Lower leg skin (tissue), 3 donors: ENCODE measurements at regions not wholly inside any gene's neighbourhood (a gene's known extent, or its start where the extent isn't known, plus 50 kb on each side); places are given as distances from the start of the nearest gene placed in this dataset.

Source experiments
- CTCF ChIP-seq, 3 donors: fragments of 450-650 bp; IDR thresholded peaks; one replicate each; pipeline ENCODE4 v1.5.1; 2016; ENCODE audit warnings: antibody characterized with exemption in 3 of 3, mild to moderate bottlenecking in 3 of 3, moderate library complexity in 2 of 3
- POLR2A ChIP-seq, 2 donors: fragments of 450-650 bp; IDR thresholded peaks; one replicate each; pipeline ENCODE4 v1.6.1; 2016 to 2017; ENCODE audit warnings: antibody characterized with exemption in 2 of 2, mild to moderate bottlenecking in 1 of 2, moderate library complexity in 1 of 2

- TF ChIP-seq CTCF (IDR thresholded peaks at IDR 0.05) (no peak), POLR2A (IDR thresholded peaks at IDR 0.05) (no peak)
These were observed 329.1 kb downstream of the MTX2 start for GRCh38 chr2:176598351-176598750.
